Large intestine (tissue), 3 donors: ENCODE measurements at regions not wholly inside any gene's neighbourhood (a gene's known extent, or its start where the extent isn't known, plus 50 kb on each side); places are given as distances from the start of the nearest gene placed in this dataset.
"Not testable (repeated sequence)": the region's sequence is repeated elsewhere in the genome, so short reads cannot be mapped to it uniquely, and the experiment has no call there.

ENCODE experiments used
- DNase-seq, 2 donors: peaks; one replicate each; pipeline versions ENCODE4 v3.0.0 to v3.0.0-alpha.2; 2013
- H3K27ac ChIP-seq: one replicate; pipeline ENCODE4 v1.5.1; 2013; ENCODE audit warnings: low read length
- H3K27me3 ChIP-seq: 2 replicates; pipeline ENCODE4 v1.6.1; 2013; ENCODE audit warnings: low read length; ENCODE audit not compliant: control insufficient read depth, insufficient read depth
- H3K36me3 ChIP-seq: 2 replicates; pipeline ENCODE4 v1.6.1; 2013; ENCODE audit warnings: low read length; ENCODE audit not compliant: control insufficient read depth, insufficient read depth
- H3K4me1 ChIP-seq: one replicate; pipeline ENCODE4 v1.6.1; 2013; ENCODE audit warnings: low read length; ENCODE audit not compliant: control insufficient read depth, insufficient read depth
- H3K4me3 ChIP-seq: one replicate; pipeline ENCODE4 v1.5.1; 2013; ENCODE audit warnings: low read length
- H3K9me3 ChIP-seq: one replicate; pipeline ENCODE4 v1.6.1; 2013; ENCODE audit warnings: mild to moderate bottlenecking, low read depth, low read length, moderate library complexity; ENCODE audit not compliant: control insufficient read depth
- WGBS: methylation state at CpG from one replicate; pipeline ENCODE4 v1.1.5; 2013; ENCODE audit warnings: low lambda C conversion rate; ENCODE audit not compliant: insufficient coverage; 5-methylcytosine and 5-hydroxymethylcytosine counted together

DNA sequence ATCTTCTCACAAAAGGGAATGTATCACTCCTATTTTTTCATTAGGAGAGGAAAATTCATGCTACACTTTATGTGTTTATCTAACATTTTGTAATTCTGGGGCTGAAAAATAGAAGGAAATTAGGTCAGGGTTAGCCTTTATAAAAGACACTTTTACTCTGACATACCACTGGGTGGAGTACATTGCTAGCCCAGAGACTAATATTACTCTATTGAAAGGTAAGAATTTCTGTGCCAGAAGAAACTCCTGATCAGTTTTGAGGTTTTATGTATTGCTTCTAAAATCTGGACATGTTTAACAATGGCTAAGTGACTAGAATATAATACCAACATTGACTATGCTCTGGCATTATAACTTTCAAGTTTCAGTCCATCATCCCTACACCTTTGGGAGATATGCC lies 724.6 kb downstream of the USP25 start:
- DNase-seq: no peak
- no peak overlapping the region for H3K27ac ChIP-seq
- no peak overlapping the region for H3K4me3 ChIP-seq
- H3K9me3 ChIP-seq: no peaks in the 10 kb centered on the region
- no peaks in the 10 kb centered on the region for H3K27me3 ChIP-seq
- no peaks in the 10 kb centered on the region for H3K4me1 ChIP-seq
- no peaks in the 10 kb centered on the region for H3K36me3 ChIP-seq

- WGBS: 71% methylated on average over 2 of the region's 2 CpGs
- no peak overlapping the region for H3K27ac ChIP-seq
- DNase-seq: no peak
- no peaks in the 10 kb centered on the region for H3K27me3 ChIP-seq
- no peaks in the 10 kb centered on the region for H3K36me3 ChIP-seq
- no peaks in the 10 kb centered on the region for H3K4me1 ChIP-seq
- H3K4me3 ChIP-seq: no peak overlapping the region
- H3K9me3 ChIP-seq: no peaks in the 10 kb centered on the region
Measured at GRCh38 chr21:16455526-16455925, 725.7 kb downstream of the USP25 start.

DNA sequence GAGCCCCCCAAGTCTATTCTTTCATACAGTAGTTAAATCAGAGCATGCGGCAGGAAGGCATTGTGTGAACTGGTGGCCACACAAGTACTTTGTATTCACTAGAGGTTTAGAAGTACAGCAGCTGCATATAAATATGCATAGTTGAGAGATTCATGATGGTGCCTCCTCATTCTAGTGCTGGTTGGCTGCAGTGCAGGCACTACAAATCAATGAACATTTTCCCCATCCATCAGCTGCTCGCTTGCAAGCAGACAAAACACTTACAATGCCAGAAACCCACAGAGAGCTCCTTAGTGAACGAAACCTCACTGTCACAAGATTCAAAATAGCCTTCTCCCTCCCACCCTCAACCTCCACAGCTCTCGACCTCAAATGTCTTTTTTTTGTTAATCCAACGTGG lies 726.2 kb downstream of the USP25 start:
- Histone ChIP-seq H3K4me1 (no peaks in the 10 kb centered on the region), H3K27ac (no peak overlapping the region), H3K36me3 (no peaks in the 10 kb centered on the region), H3K4me3 (no peak overlapping the region), H3K9me3 (no peaks in the 10 kb centered on the region), H3K27me3 (no peaks in the 10 kb centered on the region)
- 90% methylated on average over 2 of the region's 5 CpGs for WGBS
- no peak for DNase-seq

DNA sequence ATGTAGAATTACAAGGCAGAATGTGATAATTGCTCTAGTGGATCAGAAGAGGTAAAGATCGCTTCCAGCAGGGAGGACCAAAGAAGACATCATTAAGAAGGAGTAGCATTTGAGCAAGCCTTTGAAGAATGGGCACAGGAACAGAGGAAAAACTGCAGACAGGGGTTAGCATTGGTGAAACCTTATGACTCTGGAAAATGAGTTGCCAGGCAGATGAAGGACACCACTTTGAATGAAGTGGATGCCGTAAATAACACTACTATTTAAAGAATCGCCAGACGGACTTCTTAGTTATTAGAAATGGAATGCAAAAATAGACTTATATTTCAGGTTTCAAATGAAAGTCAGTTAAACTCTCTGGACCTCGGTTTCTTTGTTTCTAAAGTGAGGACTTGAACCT lies 727.7 kb downstream of the USP25 start:
- H3K36me3 ChIP-seq: no peaks in the 10 kb centered on the region
- H3K27ac ChIP-seq: no peak overlapping the region
- no peaks in the 10 kb centered on the region for H3K9me3 ChIP-seq
- H3K4me3 ChIP-seq: no peak overlapping the region
- H3K27me3 ChIP-seq: no peaks in the 10 kb centered on the region
- WGBS: 56% methylated on average over 3 of the region's 5 CpGs
- no peak for DNase-seq
- no peaks in the 10 kb centered on the region for H3K4me1 ChIP-seq

DNA sequence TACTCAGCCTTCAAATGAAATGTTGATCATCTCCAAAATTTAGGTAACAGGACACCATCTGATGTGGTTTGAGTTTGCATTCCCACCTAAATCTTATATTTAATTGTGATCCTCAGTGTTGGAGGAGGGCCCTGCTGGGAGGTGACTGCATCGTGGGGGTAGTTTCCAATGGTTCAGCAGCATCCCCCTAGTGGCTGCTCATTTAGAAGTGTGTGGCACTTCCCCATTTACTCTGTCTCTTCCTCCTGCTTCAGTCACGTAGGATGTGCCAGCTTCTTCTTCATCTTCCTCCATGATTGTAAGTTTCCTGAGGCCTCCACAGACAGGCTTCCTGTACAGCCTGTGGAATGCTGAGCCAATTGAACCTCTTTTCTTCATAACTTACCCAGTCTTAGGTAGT lies 731.2 kb downstream of the USP25 start:
- DNase-seq: no peak
- Histone ChIP-seq H3K27ac (no peak overlapping the region), H3K4me1 (no peaks in the 10 kb centered on the region), H3K4me3 (no peak overlapping the region), H3K36me3 (no peaks in the 10 kb centered on the region), H3K27me3 (no peaks in the 10 kb centered on the region), H3K9me3 (no peaks in the 10 kb centered on the region)
- WGBS: no CpG with 5 or more reads among the region's 2 CpGs

GRCh38 chr21:16464211-16464889 lies 734.6 kb downstream of the USP25 start:
- H3K27ac ChIP-seq, H3K4me1 ChIP-seq, H3K27me3 ChIP-seq, H3K4me3 ChIP-seq, DNase-seq, H3K9me3 ChIP-seq, H3K36me3 ChIP-seq: not testable (repeated sequence)
- 60% methylated on average over 1 of the region's 3 CpGs for WGBS

GRCh38 chr21:16468184-16468583 lies 738.4 kb downstream of the USP25 start:
- no peaks in the 10 kb centered on the region for H3K27me3 ChIP-seq
- H3K36me3 ChIP-seq: no peaks in the 10 kb centered on the region
- no peak overlapping the region for H3K4me3 ChIP-seq
- DNase-seq: no peak
- H3K27ac ChIP-seq: no peak overlapping the region
- no CpG with 5 or more reads among the region's 2 CpGs for WGBS
- no peaks in the 10 kb centered on the region for H3K4me1 ChIP-seq
- H3K9me3 ChIP-seq: no peaks in the 10 kb centered on the region

- DNase-seq: no peak
- Histone ChIP-seq H3K9me3 (no peaks in the 10 kb centered on the region), H3K36me3 (no peaks in the 10 kb centered on the region), H3K27me3 (no peaks in the 10 kb centered on the region), H3K4me1 (no peaks in the 10 kb centered on the region), H3K4me3 (no peak overlapping the region), H3K27ac (no peak overlapping the region)
- no CpG with 5 or more reads among the region's 2 CpGs for WGBS
Measured at GRCh38 chr21:16473988-16474387, 744.2 kb downstream of the USP25 start.

DNA sequence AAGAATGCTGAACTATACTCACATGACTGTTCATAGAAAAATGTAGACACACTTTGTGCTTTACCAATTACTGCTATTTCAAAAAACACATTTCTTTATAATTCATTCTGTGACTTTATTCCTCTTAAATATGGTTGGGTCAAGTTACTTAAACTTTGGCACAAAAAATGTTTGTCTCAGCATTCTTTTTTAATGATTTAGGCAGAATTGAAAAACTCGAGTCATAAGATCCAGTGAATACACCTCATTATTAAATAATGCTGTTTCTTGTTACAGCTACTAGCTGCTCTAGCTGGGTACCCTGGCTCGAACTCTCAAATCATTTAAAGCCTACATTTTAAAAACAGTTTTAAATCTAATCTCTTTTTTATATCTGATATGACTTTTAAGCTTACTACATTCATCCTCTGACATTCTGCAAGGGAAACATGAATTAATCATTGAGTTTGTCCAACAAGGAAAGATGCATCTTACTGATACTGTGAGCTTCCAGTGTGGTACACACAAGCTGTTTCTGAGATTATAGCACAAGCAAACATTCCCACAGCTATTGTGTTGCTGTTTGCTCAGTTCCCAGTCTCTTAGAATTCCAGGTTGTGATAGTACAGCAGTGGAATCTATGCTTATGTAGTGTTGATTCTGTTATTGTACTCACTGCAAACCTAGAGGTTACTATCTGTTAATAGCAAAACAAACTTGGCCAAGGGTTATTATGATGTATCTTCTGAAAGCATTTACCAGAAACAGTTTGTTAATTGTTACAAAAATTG lies 746.5 kb downstream of the USP25 start:
- Histone ChIP-seq H3K27ac (no peak overlapping the region), H3K27me3 (no peaks in the 10 kb centered on the region), H3K4me1 (no peaks in the 10 kb centered on the region), H3K4me3 (no peak overlapping the region), H3K36me3 (no peaks in the 10 kb centered on the region), H3K9me3 (no peaks in the 10 kb centered on the region)
- no peak for DNase-seq
- WGBS: 71% methylated on average over 2 of the region's 2 CpGs

DNA sequence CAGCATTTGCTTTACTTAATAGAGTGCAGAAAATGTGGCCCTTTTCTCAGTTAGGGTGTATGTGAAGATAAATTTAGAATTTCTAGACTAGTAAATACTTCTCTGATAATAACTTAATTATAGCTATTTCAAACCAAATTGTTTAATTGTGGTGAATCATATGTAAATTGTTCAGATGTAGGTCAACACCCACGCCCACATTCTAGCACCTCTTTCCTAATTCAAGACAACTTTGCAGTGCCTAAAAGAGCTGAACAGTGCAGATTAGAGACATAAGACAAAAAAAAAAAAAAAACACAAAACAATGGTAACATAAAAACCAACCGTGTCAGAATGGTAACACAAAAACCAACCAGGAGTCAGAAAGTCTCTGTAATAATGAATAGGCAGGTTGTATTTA lies 758.3 kb downstream of the USP25 start:
- no peak overlapping the region for H3K27ac ChIP-seq
- no peak overlapping the region for H3K4me3 ChIP-seq
- no peak for DNase-seq
- no peaks in the 10 kb centered on the region for H3K27me3 ChIP-seq
- no CpG with 5 or more reads among the region's 2 CpGs for WGBS
- H3K9me3 ChIP-seq: no peaks in the 10 kb centered on the region
- no peaks in the 10 kb centered on the region for H3K36me3 ChIP-seq
- H3K4me1 ChIP-seq: no peaks in the 10 kb centered on the region

- H3K27ac ChIP-seq: no peak overlapping the region
- no peak overlapping the region for H3K4me3 ChIP-seq
- H3K9me3 ChIP-seq: no peaks in the 10 kb centered on the region
- DNase-seq: no peak
- H3K27me3 ChIP-seq: no peaks in the 10 kb centered on the region
- H3K4me1 ChIP-seq: no peaks in the 10 kb centered on the region
- no CpG with 5 or more reads among the region's 5 CpGs for WGBS
- no peaks in the 10 kb centered on the region for H3K36me3 ChIP-seq
Measured at GRCh38 chr21:16492356-16492755, 762.6 kb downstream of the USP25 start.
